MM.1S (cell line): ENCODE measurements at regions not wholly inside any gene's neighbourhood (a gene's known extent, or its start where the extent isn't known, plus 50 kb on each side); places are given as distances from the start of the nearest gene placed in this dataset.

Experiments used
- DNase-seq: peaks from one replicate; pipeline ENCODE4 v3.0.0-alpha.2; 2015
- H2AFZ ChIP-seq: fragments of 300-600 bp; sonication (generic); 2 replicates; pipeline ENCODE4 v1.6.0; 2016; ENCODE audit warnings: antibody characterized with exemption, low read length
- H3F3A ChIP-seq: fragments of 300-600 bp; sonication (generic); 2 replicates; pipeline ENCODE4 v1.6.1; 2016; ENCODE audit warnings: mild to moderate bottlenecking, antibody characterized with exemption, low read length, moderate library complexity, mixed read lengths; ENCODE audit not compliant: insufficient read depth
- H3K27ac ChIP-seq: fragments of 300-600 bp; sonication (generic); 2 replicates; pipeline ENCODE4 v1.5.1; 2016; ENCODE audit warnings: mild to moderate bottlenecking, low read length
- H3K27me3 ChIP-seq: fragments of 300-600 bp; sonication (generic); replicated peaks from 2 replicates; pipeline ENCODE4 v1.6.0; 2016; ENCODE audit warnings: low read length; ENCODE audit not compliant: insufficient read depth
- H3K36me3 ChIP-seq: fragments of 300-600 bp; sonication (generic); replicated peaks from 2 replicates; pipeline ENCODE4 v1.6.1; 2016; ENCODE audit warnings: mild to moderate bottlenecking, low read length, mixed read lengths; ENCODE audit not compliant: insufficient read depth
- H3K4me1 ChIP-seq: fragments of 300-600 bp; sonication (generic); 2 replicates; pipeline ENCODE4 v1.6.1; 2016; ENCODE audit warnings: low read length, mixed read lengths
- H3K4me2 ChIP-seq: fragments of 300-600 bp; sonication (generic); 2 replicates; pipeline ENCODE4 v1.6.0; 2016; ENCODE audit warnings: low read depth, low read length
- H3K4me3 ChIP-seq: fragments of 300-600 bp; sonication (generic); 2 replicates; pipeline ENCODE4 v1.5.1; 2016; ENCODE audit warnings: low read length, mixed read lengths
- H3K79me2 ChIP-seq: fragments of 300-600 bp; sonication (generic); 2 replicates; pipeline ENCODE4 v1.6.1; 2016; ENCODE audit warnings: mixed run types, low read length, mixed read lengths
- H3K9ac ChIP-seq: fragments of 300-600 bp; sonication (generic); 2 replicates; pipeline ENCODE4 v1.6.1; 2016; ENCODE audit warnings: low read length, mixed read lengths
- H3K9me2 ChIP-seq: fragments of 300-600 bp; sonication (generic); replicated peaks from 2 replicates; pipeline ENCODE4 v1.6.1; 2016; ENCODE audit warnings: mild to moderate bottlenecking, low read length, mixed read lengths; ENCODE audit not compliant: insufficient read depth
- H3K9me3 ChIP-seq: fragments of 300-600 bp; sonication (generic); replicated peaks from 2 replicates; pipeline ENCODE4 v1.6.1; 2016; ENCODE audit warnings: mild to moderate bottlenecking, low read length, mixed read lengths; ENCODE audit not compliant: insufficient read depth
- H4K20me1 ChIP-seq: fragments of 300-600 bp; sonication (generic); 2 replicates; pipeline ENCODE4 v1.6.1; 2016; ENCODE audit warnings: mild to moderate bottlenecking, low read length, moderate library complexity, mixed read lengths; ENCODE audit not compliant: insufficient read depth
- CTCF ChIP-seq: fragments of 300-600 bp; sonication (generic); IDR thresholded peaks from 2 replicates; pipeline ENCODE4 v1.5.1; 2016; ENCODE audit warnings: antibody characterized with exemption, low read length, mixed read lengths
- EZH2 ChIP-seq: fragments of 300-600 bp; sonication (generic); optimal IDR thresholded peaks from 2 replicates; pipeline ENCODE3; 2017; ENCODE audit warnings: low read depth, mild to moderate bottlenecking, antibody characterized with exemption, low read length, mixed read lengths
- EZH2phosphoT487 ChIP-seq: fragments of 300-600 bp; sonication (generic); IDR thresholded peaks from 2 replicates; pipeline ENCODE4 v1.6.1; 2018; ENCODE audit warnings: antibody characterized with exemption, low read length

DNA sequence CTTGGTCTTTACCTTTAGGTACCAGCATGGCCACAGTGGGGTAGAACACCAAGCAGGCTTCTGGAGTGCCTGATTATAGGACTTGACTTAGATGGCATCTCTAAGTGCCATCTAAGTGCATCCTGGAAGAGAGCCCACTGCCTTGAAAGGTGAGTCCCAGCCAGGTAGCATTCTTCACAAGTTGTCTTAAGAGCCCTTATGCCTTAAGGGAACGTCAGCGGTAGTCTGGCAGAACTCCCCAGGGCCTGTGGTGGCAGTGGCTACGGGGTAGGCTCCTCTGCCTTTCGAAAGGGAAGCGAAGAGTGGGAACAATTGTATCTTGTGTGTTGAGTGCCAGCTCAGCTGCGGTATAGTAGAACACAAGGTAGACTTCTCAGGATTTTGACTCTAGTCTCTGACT lies 549.0 kb downstream of the HS3ST4 start:
- H3K4me2 ChIP-seq, result no peak overlapping the region
- H3K9ac ChIP-seq, result no peak overlapping the region
- no peaks in the 10 kb centered on the region for H3K27me3 ChIP-seq
- no peak overlapping the region for H3K4me3 ChIP-seq
- no peak overlapping the region for H3K27ac ChIP-seq
- TF ChIP-seq CTCF, result no peak
- no peak for TF ChIP-seq EZH2phosphoT487
- TF ChIP-seq EZH2, result no peak
- H2AFZ ChIP-seq, result no peak overlapping the region
- H3K9me2 ChIP-seq, result no peaks in the 10 kb centered on the region
- no peak for DNase-seq
- H3K4me1 ChIP-seq, result no peaks in the 10 kb centered on the region
- no peaks in the 10 kb centered on the region for H4K20me1 ChIP-seq
- no peaks in the 10 kb centered on the region for H3F3A ChIP-seq
- H3K9me3 ChIP-seq, result no peaks in the 10 kb centered on the region
- no peaks in the 10 kb centered on the region for H3K79me2 ChIP-seq
- H3K36me3 ChIP-seq, result no peaks in the 10 kb centered on the region

DNA sequence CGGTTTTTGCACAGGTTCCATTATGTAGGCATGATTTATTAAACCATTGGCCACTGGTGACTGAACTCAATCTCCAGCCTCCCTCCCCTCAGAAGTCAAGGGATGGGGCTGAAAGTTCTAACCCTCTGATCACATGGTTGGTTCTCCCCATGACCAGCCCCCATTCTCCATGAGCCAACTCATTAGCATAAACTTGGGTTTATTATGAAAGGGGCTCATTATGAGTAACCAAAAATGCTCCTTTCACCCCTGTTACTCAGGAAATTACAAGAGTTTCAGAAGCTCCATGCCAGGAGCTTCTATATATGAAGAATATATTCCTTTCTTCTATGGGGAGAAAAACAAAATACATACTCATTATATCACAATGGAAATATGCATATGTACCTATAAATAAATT lies 555.3 kb downstream of the HS3ST4 start:
- H3K9me2 ChIP-seq, result no peaks in the 10 kb centered on the region
- H3K9ac ChIP-seq, result no peak overlapping the region

GRCh38 chr16:26252598-26252997 lies 560.8 kb downstream of the HS3ST4 start:
- no peak for TF ChIP-seq CTCF
- no peak for DNase-seq

More for the DNA sequence above, 555.3 kb downstream of the HS3ST4 start:
- H3K36me3 ChIP-seq, result no peaks in the 10 kb centered on the region
- H3K79me2 ChIP-seq, result no peaks in the 10 kb centered on the region
- no peaks in the 10 kb centered on the region for H3K9me3 ChIP-seq
- no peak overlapping the region for H3K4me3 ChIP-seq
- TF ChIP-seq EZH2phosphoT487, result no peak
- no peak for TF ChIP-seq EZH2
- no peak for TF ChIP-seq CTCF
- H2AFZ ChIP-seq, result no peak overlapping the region
- no peaks in the 10 kb centered on the region for H3K4me1 ChIP-seq
- DNase-seq, result no peak
- no peak overlapping the region for H3K4me2 ChIP-seq
- H3K27ac ChIP-seq, result no peak overlapping the region
- H3F3A ChIP-seq, result no peaks in the 10 kb centered on the region
- H3K27me3 ChIP-seq, result no peaks in the 10 kb centered on the region
- H4K20me1 ChIP-seq, result no peaks in the 10 kb centered on the region

GRCh38 chr16:26261621-26262020 lies 569.9 kb downstream of the HS3ST4 start:
- Histone ChIP-seq H3K9me3 (no peaks in the 10 kb centered on the region), H3K36me3 (no peaks in the 10 kb centered on the region), H2AFZ (no peak overlapping the region), H3F3A (no peaks in the 10 kb centered on the region), H3K9me2 (no peaks in the 10 kb centered on the region), H3K4me1 (no peaks in the 10 kb centered on the region), H3K9ac (no peak overlapping the region), H3K27ac (no peak overlapping the region), H3K79me2 (no peaks in the 10 kb centered on the region), H3K4me3 (no peak overlapping the region), H3K4me2 (no peak overlapping the region), H3K27me3 (no peaks in the 10 kb centered on the region), H4K20me1 (no peaks in the 10 kb centered on the region)
- no peak for DNase-seq
- TF ChIP-seq EZH2phosphoT487 (no peak), EZH2 (no peak), CTCF (no peak)

More at GRCh38 chr16:26252598-26252997, 560.8 kb downstream of the HS3ST4 start:
- H3K79me2 ChIP-seq, result no peaks in the 10 kb centered on the region
- H3K27ac ChIP-seq, result no peak overlapping the region
- no peaks in the 10 kb centered on the region for H3F3A ChIP-seq
- no peaks in the 10 kb centered on the region for H4K20me1 ChIP-seq
- H3K4me3 ChIP-seq, result no peak overlapping the region
- H3K4me1 ChIP-seq, result no peaks in the 10 kb centered on the region
- H2AFZ ChIP-seq, result no peak overlapping the region
- H3K9me3 ChIP-seq, result no peaks in the 10 kb centered on the region
- H3K9ac ChIP-seq, result no peak overlapping the region
- H3K36me3 ChIP-seq, result no peaks in the 10 kb centered on the region
- H3K9me2 ChIP-seq, result no peaks in the 10 kb centered on the region
- H3K4me2 ChIP-seq, result no peak overlapping the region
- H3K27me3 ChIP-seq, result no peaks in the 10 kb centered on the region
